Breast epithelium (tissue), 4 donors: ENCODE measurements at regions not wholly inside any gene's neighbourhood (a gene's known extent, or its start where the extent isn't known, plus 50 kb on each side); places are given as distances from the start of the nearest gene placed in this dataset.

Experiments
- DNase-seq, 2 donors: peaks; one replicate each; pipeline ENCODE4 v3.0.0-alpha.2; 2019; ENCODE audit warnings: low spot score in 2 of 2
- H3K27ac ChIP-seq, 2 donors: fragments of 200-600 bp; sonication (generic) in 1 of 2; one replicate each; pipeline ENCODE4 v1.5.1; 2016 to 2019; ENCODE audit warnings: mild to moderate bottlenecking in 1 of 2
- H3K27me3 ChIP-seq, 2 donors: fragments of 200-600 bp; sonication (generic) in 1 of 2; one replicate each; pipeline versions ENCODE4 v1.5.1 to v1.6.0; 2017 to 2019; ENCODE audit warnings: control low read depth in 1 of 2, mild to moderate bottlenecking in 1 of 2
- H3K36me3 ChIP-seq: fragments of 200-600 bp; one replicate; pipeline ENCODE4 v1.5.1; 2019
- H3K4me1 ChIP-seq, 2 donors: fragments of 200-600 bp; sonication (generic); one replicate each; pipeline ENCODE4 v1.5.1; 2016 to 2019; ENCODE audit warnings: control low read depth in 1 of 2
- H3K4me3 ChIP-seq, 3 donors: fragments of 200-600 bp; sonication (generic); 1 replicate in 2 of 3; 2 replicates in 1 of 3; pipeline ENCODE4 v1.5.1; 2016 to 2019; ENCODE audit warnings: mild to moderate bottlenecking in 3 of 3, moderate library complexity in 2 of 3
- H3K9me3 ChIP-seq, 2 donors: fragments of 200-600 bp; sonication (generic) in 1 of 2; one replicate each; pipeline ENCODE4 v1.5.1; 2016 to 2019; ENCODE audit warnings: control low read depth in 1 of 2
- CTCF ChIP-seq, 3 donors: fragments of 450-650 bp; IDR thresholded peaks; one replicate each; pipeline ENCODE4 v1.5.1; 2016 to 2017; ENCODE audit warnings: antibody characterized with exemption in 3 of 3, mild to moderate bottlenecking in 3 of 3, moderate library complexity in 3 of 3
- POLR2A ChIP-seq: fragments of 450-650 bp; IDR thresholded peaks from one replicate; pipeline ENCODE4 v1.6.1; 2016; ENCODE audit warnings: antibody characterized with exemption, mild to moderate bottlenecking, moderate library complexity
- POLR2AphosphoS5 ChIP-seq, 3 donors: sonication (generic); formaldehyde crosslinking; IDR thresholded peaks; one replicate each; pipeline ENCODE4 v1.6.1; 2017; ENCODE audit warnings: antibody characterized with exemption in 3 of 3
- intact Hi-C: fragments of 100-400 bp; cut with DNase I; formaldehyde crosslinking; loops from one replicate; pipeline ENCODE4 v1.15.1; 2023; ENCODE audit warnings: low total_unique reads

DNA sequence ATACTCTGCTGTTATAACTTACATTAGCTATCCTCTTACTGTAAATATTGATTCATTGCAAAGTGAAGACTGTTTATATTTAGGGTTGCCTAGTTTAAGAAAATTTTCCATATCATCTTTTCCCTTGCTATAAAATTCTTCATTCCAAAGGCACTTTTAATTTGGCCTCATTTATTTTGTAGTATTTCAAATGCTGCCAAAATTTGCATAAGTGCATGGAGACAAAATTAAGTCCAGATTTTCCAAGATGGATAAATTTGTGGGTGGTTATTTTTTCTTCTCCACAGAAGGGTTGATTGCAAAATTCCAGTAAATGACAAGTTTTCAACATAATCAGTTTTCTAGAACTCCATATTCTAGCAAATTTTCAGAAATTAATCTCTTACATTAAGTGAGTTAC lies 141.5 kb upstream of the MTAP start:
- H3K4me1 ChIP-seq, result no peaks in the 10 kb centered on the region
- no peak for DNase-seq
- intact Hi-C loops, result no loop called here
- no peaks in the 10 kb centered on the region for H3K9me3 ChIP-seq
- no peak overlapping the region for H3K4me3 ChIP-seq
- TF ChIP-seq CTCF (IDR thresholded peaks at IDR 0.05) (no peak), POLR2AphosphoS5 (IDR thresholded peaks at IDR 0.05) (no peak), POLR2A (no peak)
- no peak overlapping the region for H3K27ac ChIP-seq
- no peaks in the 10 kb centered on the region for H3K36me3 ChIP-seq
- no peaks in the 10 kb centered on the region for H3K27me3 ChIP-seq

GRCh38 chr9:21661626-21662025 lies 140.8 kb upstream of the MTAP start:
- DNase-seq, result no peak
- no peak overlapping the region for H3K27ac ChIP-seq
- intact Hi-C loops, result no loop called here

DNA sequence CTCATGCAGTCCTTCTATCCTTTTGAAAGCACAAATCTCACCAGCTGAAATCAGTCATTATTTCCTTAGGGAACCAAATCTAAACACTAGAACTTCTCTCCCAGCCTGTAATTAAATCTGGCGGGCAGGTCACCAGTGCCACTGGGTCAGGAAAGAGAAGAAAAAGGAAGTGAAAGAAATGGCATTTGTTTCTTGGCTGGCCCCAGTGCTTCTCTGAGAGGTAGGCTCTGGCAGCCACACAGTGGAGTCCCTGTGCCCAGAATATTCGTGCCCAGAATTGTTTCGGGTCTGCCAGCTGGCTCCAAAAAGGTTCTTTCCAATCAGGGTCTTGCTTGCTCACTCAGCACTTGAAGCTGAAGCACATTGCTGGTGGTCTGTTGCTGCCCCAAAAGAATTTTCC lies 133.9 kb upstream of the MTAP start:
- TF ChIP-seq POLR2AphosphoS5 (IDR thresholded peaks at IDR 0.05) (no peak), CTCF (IDR thresholded peaks at IDR 0.05) (no peak), POLR2A (no peak)
- peak in 1 of 2 donors; percentile 39 for DNase-seq
- H3K9me3 ChIP-seq, result no peaks in the 10 kb centered on the region
- no peaks in the 10 kb centered on the region for H3K36me3 ChIP-seq
- H3K4me3 ChIP-seq, result no peak overlapping the region
- H3K4me1 ChIP-seq, result no peaks in the 10 kb centered on the region
- peak overlapping the region; percentile 12 to 32 for H3K27ac ChIP-seq
- no peaks in the 10 kb centered on the region for H3K27me3 ChIP-seq
- intact Hi-C loops, result no loop called here

More at GRCh38 chr9:21661626-21662025, 140.8 kb upstream of the MTAP start:
- Histone ChIP-seq H3K9me3 (no peaks in the 10 kb centered on the region), H3K27me3 (no peaks in the 10 kb centered on the region), H3K4me1 (no peaks in the 10 kb centered on the region), H3K36me3 (no peaks in the 10 kb centered on the region), H3K4me3 (no peak overlapping the region)
- TF ChIP-seq CTCF (IDR thresholded peaks at IDR 0.05) (no peak), POLR2A (no peak), POLR2AphosphoS5 (IDR thresholded peaks at IDR 0.05) (no peak)

- no peaks in the 10 kb centered on the region for H3K36me3 ChIP-seq
- TF ChIP-seq POLR2AphosphoS5 (IDR thresholded peaks at IDR 0.05), result no peak
- TF ChIP-seq CTCF (IDR thresholded peaks at IDR 0.05), result no peak
- TF ChIP-seq POLR2A, result no peak
- no peak overlapping the region for H3K4me3 ChIP-seq
- no peak for DNase-seq
- H3K27me3 ChIP-seq, result no peaks in the 10 kb centered on the region
- H3K9me3 ChIP-seq, result no peaks in the 10 kb centered on the region
- no peaks in the 10 kb centered on the region for H3K4me1 ChIP-seq
- H3K27ac ChIP-seq, result no peak overlapping the region
- intact Hi-C loops, result loop anchor here (10.0 kb wide), 1 partner anchor 635 kb away; no protein-coding TSS in a partner anchor
Observed at GRCh38 chr9:21669701-21670100, 132.7 kb upstream of the MTAP start.

- H3K27ac ChIP-seq, result no peak overlapping the region
- intact Hi-C loops, result loop anchor here (10.0 kb wide), 1 partner anchor 634 kb away; no protein-coding TSS in a partner anchor
Observed at GRCh38 chr9:21670374-21670773, 132.1 kb upstream of the MTAP start.

More at GRCh38 chr9:21670374-21670773, 132.1 kb upstream of the MTAP start:
- Histone ChIP-seq H3K4me3 (no peak overlapping the region), H3K36me3 (no peaks in the 10 kb centered on the region), H3K9me3 (no peaks in the 10 kb centered on the region), H3K27me3 (no peaks in the 10 kb centered on the region), H3K4me1 (no peaks in the 10 kb centered on the region)
- no peak for DNase-seq
- no peak for TF ChIP-seq POLR2A
- TF ChIP-seq POLR2AphosphoS5 (IDR thresholded peaks at IDR 0.05), result no peak
- TF ChIP-seq CTCF (IDR thresholded peaks at IDR 0.05), result no peak
